Psoas muscle (tissue), 7 donors: ENCODE measurements at regions not wholly inside any gene's neighbourhood (a gene's known extent, or its start where the extent isn't known, plus 50 kb on each side); places are given as distances from the start of the nearest gene placed in this dataset.

Experiments used
- ATAC-seq, 4 donors: fragments of 200-7000 bp; cut with Tn5 transposase; one replicate each; pipeline ENCODE4 v1.9.1; 2020; ENCODE audit warnings: moderate library complexity in 3 of 4, mild to moderate bottlenecking in 2 of 4
- DNase-seq, 2 donors: peaks; one replicate each; pipeline ENCODE4 v3.0.0-alpha.2; 2020
- H3K27ac ChIP-seq: fragments of 200-600 bp; one replicate; pipeline ENCODE4 v1.8.0; 2022
- H3K27me3 ChIP-seq, 3 donors: fragments of 200-600 bp in 1 of 3; one replicate each; pipeline versions ENCODE4 v1.6.1 to v1.8.0; 2013 to 2022; ENCODE audit warnings: low read length in 2 of 3, mild to moderate bottlenecking in 2 of 3, moderate library complexity in 1 of 3; ENCODE audit not compliant: insufficient read depth in 3 of 3
- H3K36me3 ChIP-seq, 2 donors: fragments of 200-600 bp in 1 of 2; one replicate each; pipeline versions ENCODE4 v1.6.1 to v1.8.0; 2013 to 2022; ENCODE audit warnings: low read depth in 1 of 2, mild to moderate bottlenecking in 1 of 2, moderate library complexity in 1 of 2; ENCODE audit not compliant: insufficient read depth in 1 of 2
- H3K4me1 ChIP-seq: fragments of 200-600 bp; one replicate; pipeline ENCODE4 v1.8.0; 2022
- H3K4me3 ChIP-seq: fragments of 200-600 bp; one replicate; pipeline ENCODE4 v1.8.0; 2022; ENCODE audit warnings: mild to moderate bottlenecking
- H3K9me3 ChIP-seq: fragments of 200-600 bp; one replicate; pipeline ENCODE4 v1.8.0; 2022
- WGBS, 3 donors: extraction: QIAGEN DNeasy Blood & Tissue Kit; methylation state at CpG; one replicate each; pipeline versions ENCODE4 v1.1.6 to v1.1.7; 2013; 5-methylcytosine and 5-hydroxymethylcytosine counted together
- intact Hi-C, 2 donors: fragments of 100-400 bp; cut with DNase I; formaldehyde crosslinking; loops; one replicate each; pipeline versions ENCODE4 v1.11.0 to v1.14.2; 2022
- TF ChIP-seq, protein P1 (sequence below): fragments of 200-600 bp; IDR thresholded peaks from one replicate; pipeline ENCODE4 v1.8.0; 2022; ENCODE audit warnings: antibody characterized with exemption
- donor health status: healthy with polysubstance abuse.
- donor health status: DM: no; HTN: no; CAD: no; lungs with moderate emphysema.
- donor health status: Bipolar disorder and iron deficiency.
- donor health status: healthy.
- donor health status: DM: yes; HTN: yes; CAD: no.
- donor health status: DM: no; HTN: no; CAD: no.
- donor health status: DM: yes; HTN: yes; CAD: no.

DNA sequence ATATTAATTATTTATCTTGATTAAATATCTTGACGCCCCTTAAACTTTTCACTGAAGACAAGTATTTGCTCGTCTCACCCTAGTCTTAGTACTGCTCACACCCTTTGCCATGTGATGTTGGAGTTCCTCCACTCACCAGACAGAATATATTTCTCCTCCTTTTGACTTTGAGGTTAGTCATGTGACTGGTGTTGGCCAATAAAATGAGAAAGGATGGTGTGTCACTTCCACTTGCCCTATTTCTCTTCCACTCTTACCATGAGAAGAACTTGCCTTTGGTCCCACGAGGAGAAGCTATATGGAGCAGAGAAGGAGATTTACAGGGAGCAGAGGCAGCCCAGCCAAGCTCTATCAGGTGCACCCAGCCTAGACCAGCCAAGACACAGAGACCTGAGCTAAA, 64.9 kb upstream of the TAB2 start:
- Histone ChIP-seq H3K27ac (no peak overlapping the region), H3K4me1 (no peaks in the 10 kb centered on the region), H3K4me3 (no peak overlapping the region), H3K9me3 (no peaks in the 10 kb centered on the region), H3K36me3 (no peaks in the 10 kb centered on the region), H3K27me3 (no peaks in the 10 kb centered on the region)
- 89 to 95% (median 92%) methylated on average over 3 of the region's 3 CpGs for WGBS, 3 donors
- TF ChIP-seq, protein P1, sequence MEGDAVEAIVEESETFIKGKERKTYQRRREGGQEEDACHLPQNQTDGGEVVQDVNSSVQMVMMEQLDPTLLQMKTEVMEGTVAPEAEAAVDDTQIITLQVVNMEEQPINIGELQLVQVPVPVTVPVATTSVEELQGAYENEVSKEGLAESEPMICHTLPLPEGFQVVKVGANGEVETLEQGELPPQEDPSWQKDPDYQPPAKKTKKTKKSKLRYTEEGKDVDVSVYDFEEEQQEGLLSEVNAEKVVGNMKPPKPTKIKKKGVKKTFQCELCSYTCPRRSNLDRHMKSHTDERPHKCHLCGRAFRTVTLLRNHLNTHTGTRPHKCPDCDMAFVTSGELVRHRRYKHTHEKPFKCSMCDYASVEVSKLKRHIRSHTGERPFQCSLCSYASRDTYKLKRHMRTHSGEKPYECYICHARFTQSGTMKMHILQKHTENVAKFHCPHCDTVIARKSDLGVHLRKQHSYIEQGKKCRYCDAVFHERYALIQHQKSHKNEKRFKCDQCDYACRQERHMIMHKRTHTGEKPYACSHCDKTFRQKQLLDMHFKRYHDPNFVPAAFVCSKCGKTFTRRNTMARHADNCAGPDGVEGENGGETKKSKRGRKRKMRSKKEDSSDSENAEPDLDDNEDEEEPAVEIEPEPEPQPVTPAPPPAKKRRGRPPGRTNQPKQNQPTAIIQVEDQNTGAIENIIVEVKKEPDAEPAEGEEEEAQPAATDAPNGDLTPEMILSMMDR, result no peak
- DNase-seq, result no peak
- intact Hi-C loops, result no loop called here
- no peak for ATAC-seq

DNA sequence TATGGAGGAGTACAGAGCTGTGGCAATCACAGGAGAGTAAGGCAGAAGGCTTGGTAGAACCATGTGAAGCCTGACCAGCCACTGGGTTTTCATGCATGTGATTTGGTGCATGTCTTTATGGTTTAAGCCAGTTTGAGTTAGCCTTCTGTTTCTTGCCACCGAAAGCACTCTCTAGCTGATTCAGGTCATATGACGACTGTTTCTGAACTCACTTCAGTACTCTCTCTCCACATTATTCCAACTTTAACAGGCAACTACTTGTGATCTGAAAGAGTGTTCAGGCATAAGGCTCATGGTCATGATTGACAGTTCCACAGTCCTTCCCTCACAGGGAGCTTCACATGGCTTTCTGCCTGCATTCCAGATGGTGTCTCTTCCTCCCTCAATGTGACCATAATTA, 63.3 kb upstream of the TAB2 start:
- H3K27me3 ChIP-seq, result no peaks in the 10 kb centered on the region
- TF ChIP-seq, protein P1, result no peak
- intact Hi-C loops, result no loop called here
- H3K4me3 ChIP-seq, result no peak overlapping the region
- H3K9me3 ChIP-seq, result no peaks in the 10 kb centered on the region
- no peak for DNase-seq
- 79 to 93% (median 85%) methylated on average over 2 of the region's 2 CpGs for WGBS, 3 donors
- no peak overlapping the region for H3K27ac ChIP-seq
- no peaks in the 10 kb centered on the region for H3K36me3 ChIP-seq
- no peak for ATAC-seq
- no peaks in the 10 kb centered on the region for H3K4me1 ChIP-seq

- peaks cover 6% of the 10 kb centered on the region for H3K4me1 ChIP-seq
- H3K36me3 ChIP-seq, result no peaks in the 10 kb centered on the region
- 85 to 90% (median 86%) methylated on average over 2 of the region's 2 CpGs for WGBS, 3 donors
- no peaks in the 10 kb centered on the region for H3K9me3 ChIP-seq
- H3K4me3 ChIP-seq, result no peak overlapping the region
- intact Hi-C loops, result no loop called here
- ATAC-seq (peak in 2 of 4 donors; percentile 31 to 48), DNase-seq (no peak)
- H3K27me3 ChIP-seq, result no peaks in the 10 kb centered on the region
- TF ChIP-seq, protein P1, result no peak
- H3K27ac ChIP-seq, result no peak overlapping the region
Measured at GRCh38 chr6:149259753-149260152, 57.8 kb upstream of the TAB2 start.

- 94% methylated on average over 20 of the region's 20 CpGs for WGBS, 3 donors
- Histone ChIP-seq H3K4me3 (no peak overlapping the region), H3K36me3 (no peaks in the 10 kb centered on the region), H3K27ac (no peak overlapping the region), H3K9me3 (no peaks in the 10 kb centered on the region), H3K27me3 (no peaks in the 10 kb centered on the region), H3K4me1 (peaks cover 6% of the 10 kb centered on the region)
- TF ChIP-seq, protein P1, result no peak
- intact Hi-C loops, result no loop called here
- ATAC-seq, result no peak
- DNase-seq, result no peak
Measured at GRCh38 chr6:149260214-149260874, 57.2 kb upstream of the TAB2 start.
